Hypothalamus (tissue), 51 donors: ENCODE measurements at regions not wholly inside any gene's neighbourhood (a gene's known extent, or its start where the extent isn't known, plus 50 kb on each side); places are given as distances from the start of the nearest gene placed in this dataset.

Experiments used
- DNase-seq, 51 donors: peaks; one replicate each; lab custom pipeline; 2025; lab: John Stamatoyannopoulos, UW

DNA sequence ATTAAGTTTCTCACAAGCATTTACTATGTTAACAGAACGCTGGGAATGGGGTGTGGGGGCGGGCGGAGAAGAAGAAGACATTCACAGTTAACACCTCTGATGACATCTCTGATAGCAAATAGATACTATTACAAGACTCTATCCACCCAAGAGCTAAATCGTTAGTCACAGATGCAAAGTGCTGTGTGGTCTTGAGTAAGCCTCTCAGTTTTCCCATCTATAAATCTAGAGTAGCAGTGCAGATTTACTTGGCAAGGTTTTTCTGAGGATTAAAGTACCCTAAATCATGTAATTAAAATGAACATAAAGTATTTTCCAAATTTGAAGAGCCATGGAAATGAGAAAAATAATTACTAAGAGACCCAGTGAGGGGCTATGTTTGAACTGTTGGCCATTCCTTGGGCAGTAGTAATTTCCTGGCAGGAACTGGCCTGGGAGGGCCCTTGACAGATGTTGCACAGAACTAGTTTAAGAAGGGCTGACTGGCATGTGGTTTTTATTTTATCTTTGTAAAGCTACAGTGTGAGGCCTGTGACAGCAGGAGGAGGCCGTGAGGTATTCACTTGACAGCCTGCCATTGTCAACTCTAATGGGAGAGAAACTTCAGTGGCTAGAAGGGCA is 58.7 kb upstream of the APOBEC4 start:
- DNase-seq, result no peak

DNA sequence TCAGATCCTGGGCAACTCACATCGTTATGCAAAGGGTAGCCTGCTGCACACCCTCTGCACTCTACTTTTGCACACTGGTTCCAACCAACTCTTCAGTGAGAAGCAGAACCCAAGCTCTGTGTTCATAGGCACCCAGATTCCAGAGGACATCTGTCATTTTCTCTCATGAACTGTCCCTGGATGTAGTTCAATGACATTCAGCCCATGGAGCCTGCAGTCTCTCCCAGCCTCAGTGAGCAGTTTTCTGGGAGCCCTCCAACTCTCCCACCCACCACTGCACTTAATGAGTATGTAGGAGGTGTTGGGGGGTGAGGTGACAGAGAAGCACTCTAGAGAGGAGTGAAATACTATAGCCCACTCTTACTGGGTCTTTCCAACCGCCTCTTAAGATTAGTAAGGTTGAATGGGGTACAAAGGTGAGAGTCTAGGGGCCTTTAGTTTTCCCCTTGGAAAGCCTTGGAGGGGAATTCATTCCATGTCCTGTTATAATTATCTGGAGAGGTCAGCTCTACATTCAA is 58.1 kb upstream of the APOBEC4 start:
- DNase-seq, result no peak

DNA sequence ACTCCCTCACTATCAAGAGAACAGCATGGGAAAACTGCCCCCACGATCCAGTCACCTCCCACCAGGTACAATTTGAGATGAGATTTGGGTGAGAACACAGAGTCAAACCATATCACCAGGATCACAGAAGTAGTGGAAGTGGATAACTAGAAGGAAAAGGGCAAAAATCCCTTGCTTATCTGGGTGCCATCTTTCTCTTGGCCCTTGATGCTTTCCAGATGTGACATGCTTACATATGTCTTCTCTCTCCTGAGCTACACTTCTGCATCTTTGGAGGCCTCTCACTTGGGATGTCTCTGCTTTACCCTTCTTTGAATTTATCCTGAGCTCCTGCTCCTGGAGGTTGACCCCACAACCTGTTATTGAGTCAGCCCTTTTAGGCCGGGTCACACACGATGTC is 57.6 kb upstream of the APOBEC4 start:
- DNase-seq, result no peak

DNA sequence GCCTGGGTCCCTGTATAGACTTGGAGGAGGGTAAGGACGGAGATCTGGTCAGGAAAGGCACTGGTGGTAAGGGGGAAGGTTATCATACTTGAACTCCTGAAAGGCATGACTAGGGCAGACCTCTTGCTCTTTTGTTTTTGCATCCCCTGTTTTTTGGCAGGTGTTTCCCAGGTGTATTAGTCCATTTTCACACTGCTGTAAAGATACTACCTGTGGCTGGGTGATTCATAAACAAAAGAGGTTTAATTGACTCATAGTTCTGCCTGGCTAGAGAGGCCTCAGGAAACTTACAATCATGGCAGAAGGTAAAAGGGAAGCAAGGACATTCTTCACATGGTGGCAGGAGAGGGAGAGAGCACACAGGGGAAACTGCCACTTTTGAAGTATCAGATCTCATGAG is 57.2 kb upstream of the APOBEC4 start:
- DNase-seq, result no peak

DNA sequence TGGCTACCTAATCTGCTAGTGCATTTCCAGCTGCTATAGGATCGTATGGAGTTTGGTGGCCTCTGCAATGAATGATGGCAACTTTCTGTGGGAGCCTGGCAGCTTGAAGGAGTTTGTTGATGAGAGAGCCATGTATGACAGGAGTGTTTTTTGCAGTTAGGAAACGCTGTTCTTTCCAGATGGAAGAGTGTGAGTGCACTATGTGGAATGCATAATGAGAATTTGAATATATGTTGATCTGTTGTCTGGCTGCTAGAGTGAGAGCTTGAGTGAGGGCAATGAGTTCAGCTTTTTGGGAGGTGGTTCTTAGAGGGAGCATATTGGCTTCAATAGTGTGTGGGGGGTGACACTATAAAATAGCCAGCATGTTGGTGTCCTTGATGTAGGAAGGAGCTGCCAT is 51.0 kb upstream of the APOBEC4 start:
- DNase-seq, result no peak
